ELR (cell line): ENCODE measurements at regions not wholly inside any gene's neighbourhood (a gene's known extent, or its start where the extent isn't known, plus 50 kb on each side); places are given as distances from the start of the nearest gene placed in this dataset.

ENCODE experiments used
- DNase-seq: peaks from one replicate; pipeline ENCODE4 v3.0.0-alpha.2; 2015; ENCODE audit warnings: low read depth

DNA sequence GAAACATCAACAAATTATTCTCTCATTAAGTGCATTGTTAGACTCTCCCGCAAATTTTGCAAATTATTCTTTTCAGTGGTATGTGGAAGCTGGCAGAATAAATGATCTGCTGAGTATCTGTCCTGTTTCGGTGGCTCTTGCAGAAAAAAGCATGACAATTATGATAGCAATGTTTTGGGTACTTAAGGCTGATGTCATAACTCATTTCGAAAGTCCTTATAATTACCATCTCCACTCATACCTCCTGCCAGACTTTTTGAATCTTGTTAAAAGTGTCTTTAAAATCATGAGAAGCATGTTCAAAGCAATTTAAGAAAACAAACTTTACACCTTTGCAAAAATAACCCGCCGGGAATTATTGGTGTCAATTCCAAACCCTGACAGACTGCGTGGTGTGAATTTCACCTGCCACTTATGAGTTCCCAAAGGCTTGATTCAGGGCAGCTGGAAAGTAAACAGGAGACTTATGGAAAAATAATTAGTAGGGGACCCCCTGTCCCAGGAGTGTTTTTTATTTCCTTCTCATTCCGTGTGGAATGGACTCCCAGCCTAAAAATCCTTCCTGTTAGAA lies 87.6 kb upstream of the E2F3 start:
- no peak for DNase-seq

DNA sequence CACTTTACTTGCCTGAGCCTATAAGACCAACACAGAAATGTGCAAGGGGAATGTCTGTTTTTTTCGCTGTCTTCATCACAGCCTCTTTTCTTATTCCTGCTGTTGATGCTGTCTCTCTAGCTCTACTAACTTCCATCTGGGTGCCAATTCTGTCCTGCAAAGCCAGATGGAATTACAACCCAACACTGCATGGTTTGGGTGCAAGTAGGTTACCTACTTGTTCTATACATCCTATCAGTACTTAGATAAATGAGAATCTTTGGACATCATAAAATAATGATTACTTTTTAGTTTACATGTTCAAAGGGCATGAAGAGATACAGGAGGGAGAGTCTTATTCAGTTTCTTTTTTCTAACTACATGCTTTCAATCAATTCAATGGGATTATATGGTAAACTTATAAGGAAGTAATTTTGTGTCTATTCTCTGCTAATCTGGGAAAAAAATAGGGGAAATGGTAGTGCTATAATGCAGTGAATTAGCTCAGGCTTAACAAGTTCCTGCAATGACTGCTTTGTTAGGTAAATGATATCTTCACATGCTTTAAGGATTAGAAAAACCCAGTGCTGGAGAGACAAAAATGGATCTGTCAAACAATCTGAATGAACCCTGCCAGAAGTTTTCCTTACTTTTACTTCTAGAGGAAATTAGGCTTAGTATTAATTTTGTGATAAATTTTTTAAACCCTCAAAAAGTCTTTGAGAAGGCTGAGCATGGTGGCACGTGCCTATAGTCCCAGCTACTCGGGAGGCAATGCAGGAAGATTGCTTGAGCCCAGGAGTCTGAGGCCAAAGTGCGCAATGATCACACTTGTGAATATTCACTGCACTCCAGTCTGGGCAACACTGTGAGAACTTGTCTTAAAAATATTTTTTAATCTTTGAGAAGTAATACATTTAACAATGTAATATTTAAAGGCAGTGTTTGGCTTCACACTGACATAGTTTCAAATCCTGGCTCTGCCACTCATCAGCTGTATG lies 86.5 kb upstream of the E2F3 start:
- no peak for DNase-seq

DNA sequence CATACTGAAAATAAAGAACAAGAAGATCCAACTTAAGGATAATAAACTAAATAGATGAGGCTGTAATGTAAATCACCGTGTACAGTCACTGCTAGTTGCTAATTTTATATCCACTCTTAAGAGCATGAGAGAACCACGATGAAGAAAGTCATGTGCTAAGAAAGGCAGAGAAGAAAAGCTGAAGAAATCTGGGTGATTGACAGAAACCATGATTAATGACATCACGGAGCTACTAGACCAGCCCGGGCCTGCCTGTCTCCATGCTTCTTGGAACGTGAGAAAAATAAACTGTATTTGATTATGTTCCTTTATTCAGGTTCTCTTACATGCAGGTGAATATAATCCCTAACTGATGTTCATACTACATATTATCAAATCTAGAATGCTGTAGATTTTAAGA lies 84.2 kb upstream of the E2F3 start:
- no peak for DNase-seq

GRCh38 chr6:20318851-20319387 lies 82.8 kb upstream of the E2F3 start:
- no peak for DNase-seq

DNA sequence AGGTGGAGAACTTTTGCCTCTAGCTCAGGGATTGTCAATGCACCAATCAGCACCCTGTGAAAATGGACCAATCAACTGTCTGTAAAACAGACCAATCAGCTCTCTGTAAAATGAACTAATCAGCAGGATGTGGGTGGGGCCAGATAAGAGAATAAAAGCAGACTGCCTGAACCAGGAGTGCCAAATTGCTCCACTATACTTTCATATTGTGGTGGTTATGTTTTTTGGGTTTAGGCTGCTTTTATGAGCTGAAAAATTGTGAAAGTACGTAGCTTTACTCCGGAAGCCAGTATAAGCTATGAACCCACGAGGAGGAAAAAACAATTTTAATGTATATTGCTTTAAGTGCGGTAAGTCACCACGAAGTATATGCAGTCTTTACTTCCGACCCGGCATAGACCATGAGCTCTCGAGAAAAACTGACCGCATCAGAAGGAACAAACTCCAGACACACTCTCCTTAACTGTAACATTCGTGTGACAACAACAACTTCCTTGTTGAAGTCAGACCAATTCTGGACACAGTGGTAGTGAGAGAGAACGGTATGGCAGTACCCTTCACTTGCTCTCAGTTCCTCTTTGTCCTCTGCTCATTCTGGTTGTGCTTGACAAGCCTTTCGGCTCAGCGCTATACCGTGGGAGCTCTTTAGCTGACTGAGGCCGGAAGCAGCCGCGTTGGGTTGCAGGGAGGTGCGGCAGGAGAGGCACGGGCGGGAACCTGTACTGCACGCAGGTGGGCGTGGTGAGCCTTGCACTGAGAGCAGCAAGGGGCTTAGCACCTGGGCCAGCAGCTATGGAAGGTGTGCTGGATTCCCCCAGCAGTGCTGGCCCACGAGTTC lies 81.9 kb upstream of the E2F3 start:
- no peak for DNase-seq

DNA sequence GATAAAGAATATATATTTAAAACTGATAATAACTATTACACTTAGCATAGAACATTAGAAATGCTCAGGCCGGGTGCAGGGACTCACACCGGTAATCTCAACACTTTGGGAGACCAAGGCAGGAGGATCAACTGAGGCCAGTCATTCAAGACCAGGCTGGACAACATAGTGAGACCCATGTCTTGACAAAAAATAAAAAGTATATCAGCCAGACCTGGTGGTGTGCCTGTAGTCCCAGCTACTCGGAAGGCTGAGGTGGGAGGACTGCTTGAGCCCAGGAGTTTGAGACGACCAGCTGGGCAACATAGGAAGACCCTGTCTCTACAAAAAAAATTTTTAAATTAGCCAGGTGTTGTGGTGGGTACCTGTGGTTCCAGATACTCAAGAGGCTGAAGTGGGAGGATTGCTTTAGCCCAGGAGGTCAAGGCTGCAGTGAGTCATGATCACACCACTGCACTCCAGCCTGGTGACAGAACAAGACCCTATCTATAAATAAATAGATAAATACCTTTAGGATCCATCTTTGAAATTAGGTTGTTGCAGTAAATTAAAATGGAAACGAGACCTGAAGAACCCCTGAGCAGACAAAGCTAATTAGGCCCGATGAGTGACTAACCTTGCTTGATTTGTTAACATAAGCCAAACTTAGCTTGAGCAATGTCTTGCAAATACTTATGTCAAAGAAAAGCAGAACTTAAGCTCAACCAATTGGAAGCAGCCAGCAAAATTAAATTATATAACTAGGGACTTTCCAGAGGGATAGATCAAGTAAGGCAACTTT lies 75.8 kb upstream of the E2F3 start:
- DNase-seq, result no peak

DNA sequence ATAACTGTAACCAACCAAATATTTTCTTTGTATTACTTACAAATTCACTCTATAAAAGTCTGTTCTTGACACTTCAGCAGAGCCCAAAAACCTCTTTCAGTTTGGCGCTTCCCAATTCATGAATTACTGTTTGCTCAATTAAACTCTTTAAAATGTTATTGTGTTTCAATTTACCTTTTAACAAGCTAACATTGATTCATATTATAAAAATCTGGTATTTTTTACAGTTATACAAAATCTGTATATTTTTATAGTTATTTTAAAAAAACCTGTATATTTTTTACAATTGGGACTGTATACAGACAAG lies 75.3 kb upstream of the E2F3 start:
- DNase-seq, result no peak

DNA sequence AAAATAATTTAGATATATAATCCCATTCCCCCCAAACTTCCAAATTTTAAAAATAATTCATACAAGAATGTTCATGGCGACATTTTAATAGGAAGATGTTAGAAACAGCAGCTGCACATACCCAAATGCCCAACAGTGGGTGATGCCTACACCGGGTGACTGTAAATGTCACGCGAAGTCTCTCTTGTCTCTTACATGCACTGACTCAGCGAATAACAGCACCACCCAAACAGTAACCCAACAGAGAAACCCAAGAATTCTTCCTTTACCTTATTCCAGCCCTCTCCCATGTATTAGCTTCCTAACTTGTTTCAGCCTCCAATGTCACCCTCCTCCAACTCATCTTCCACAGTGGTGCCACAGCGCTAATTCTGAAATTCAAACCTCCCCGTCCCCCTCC lies 74.5 kb upstream of the E2F3 start:
- DNase-seq, result no peak

DNA sequence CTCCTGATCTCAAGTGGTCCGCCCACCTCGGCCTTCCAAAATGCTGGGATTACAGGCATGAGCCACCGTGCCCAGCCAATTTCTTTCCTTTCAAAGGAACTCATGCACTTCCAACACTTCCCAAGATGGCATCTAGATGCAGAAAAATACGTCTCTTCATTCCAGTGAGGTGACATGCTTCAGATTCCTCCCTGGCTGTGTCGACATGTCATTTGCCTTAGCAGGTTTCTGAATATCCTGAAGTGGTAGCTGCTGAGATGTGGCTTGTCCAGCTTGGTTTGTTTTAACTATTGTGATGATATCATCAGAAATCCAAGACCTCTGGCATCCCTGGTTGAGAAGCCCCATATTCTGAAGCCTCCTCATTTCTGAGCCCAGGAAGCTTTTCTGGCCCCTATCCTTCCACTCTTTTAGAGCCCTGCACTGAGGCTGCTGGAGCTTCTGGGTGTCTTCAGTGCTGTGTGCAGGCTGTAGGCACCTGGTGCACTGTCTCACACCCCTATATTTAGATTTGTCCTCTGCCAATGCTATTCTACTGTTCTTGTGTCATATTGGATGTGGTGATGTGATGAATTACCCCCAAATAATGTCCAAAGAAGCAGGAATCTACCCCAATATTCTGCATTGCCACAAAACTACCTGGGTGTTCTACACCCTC lies 73.3 kb upstream of the E2F3 start:
- no peak for DNase-seq

DNA sequence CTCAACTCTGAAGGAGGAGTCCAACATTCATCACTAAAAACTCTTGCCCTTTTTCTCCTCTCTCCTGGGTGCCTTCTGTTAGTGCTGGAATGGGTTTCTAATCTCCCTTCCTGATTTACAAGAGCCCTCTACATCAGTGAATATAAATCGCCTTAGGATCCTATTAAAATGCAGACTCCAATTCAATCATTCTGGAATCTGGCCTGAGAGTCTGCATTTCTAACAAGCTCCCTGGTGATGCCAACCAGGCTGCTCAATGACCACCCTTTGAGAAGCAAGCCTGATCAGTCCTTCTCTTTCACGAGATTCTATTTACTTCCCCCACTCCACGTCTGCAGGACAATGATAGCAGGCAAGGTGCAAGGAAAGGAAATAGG lies 72.8 kb upstream of the E2F3 start:
- DNase-seq, result no peak

GRCh38 chr6:20331042-20331441 lies 70.6 kb upstream of the E2F3 start:
- DNase-seq, result no peak

- DNase-seq, result no peak
These were observed 70.1 kb upstream of the E2F3 start for GRCh38 chr6:20331625-20332024.

DNA sequence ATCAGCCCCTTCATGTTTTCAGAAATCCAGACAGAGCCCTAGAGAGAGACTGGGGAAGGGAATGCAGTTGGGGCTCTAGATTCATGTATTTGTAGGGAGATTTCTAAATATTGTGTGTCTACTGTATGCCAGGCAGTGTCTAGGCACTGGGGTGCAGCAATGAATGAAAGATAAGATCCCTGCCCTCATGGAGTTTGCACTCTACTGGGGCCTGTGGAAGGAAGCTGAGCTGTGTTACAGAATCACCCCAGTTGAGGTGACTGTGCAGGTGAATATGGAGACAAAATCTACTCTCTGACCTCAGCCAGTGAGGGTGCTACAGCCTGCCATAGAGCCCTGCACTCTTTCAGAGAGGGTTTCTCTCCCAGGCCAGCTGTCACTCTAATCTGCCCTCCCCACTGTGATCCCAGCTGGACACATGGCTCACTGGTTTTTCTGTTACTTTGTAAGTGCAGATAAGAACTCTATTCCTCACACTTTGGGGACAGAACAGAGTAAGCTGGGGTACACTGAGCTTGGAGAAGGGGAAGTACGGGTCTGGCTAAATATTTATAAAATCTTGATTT lies 69.2 kb upstream of the E2F3 start:
- no peak for DNase-seq

- DNase-seq, result no peak
These were observed 67.9 kb upstream of the E2F3 start for GRCh38 chr6:20333721-20334269.

DNA sequence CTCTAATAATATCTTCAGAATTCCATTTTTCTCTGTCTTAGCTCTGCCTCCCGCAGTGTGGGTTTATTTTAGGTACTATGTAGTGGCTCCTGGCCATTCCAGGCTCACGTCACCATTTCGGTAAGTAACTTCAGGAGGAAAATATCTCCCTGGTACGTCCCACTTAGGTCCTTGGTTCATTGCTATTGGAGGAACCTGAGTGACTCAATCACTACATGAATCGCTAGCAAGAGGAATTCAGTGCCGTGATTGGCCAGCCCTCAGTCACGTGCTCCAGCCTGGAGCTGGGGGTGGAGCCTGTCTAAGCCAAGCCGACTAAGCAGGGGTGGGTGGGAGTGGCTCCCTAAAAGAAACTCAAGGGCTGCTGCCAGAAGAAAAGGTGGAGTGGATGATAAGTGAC lies 67.3 kb upstream of the E2F3 start:
- DNase-seq, result no peak

DNA sequence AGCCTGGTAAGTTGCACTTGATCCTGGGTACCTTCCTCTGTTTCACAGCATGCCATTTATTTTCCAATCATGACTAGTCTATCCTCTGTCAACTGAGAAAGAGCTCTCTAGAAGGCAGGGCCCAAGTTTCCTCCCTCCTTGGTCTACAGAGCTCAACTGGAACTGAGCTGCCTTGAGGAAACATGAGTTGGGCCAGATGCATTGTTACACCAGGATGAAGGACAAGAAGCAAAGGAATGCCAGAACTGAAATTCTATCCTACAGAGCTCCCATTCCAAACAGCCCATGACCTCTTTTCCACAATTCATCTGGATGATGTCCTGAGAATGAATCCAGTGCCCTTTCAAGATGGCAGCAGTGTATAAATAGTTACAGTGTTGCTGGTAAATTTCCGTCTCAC lies 66.7 kb upstream of the E2F3 start:
- DNase-seq, result no peak

DNA sequence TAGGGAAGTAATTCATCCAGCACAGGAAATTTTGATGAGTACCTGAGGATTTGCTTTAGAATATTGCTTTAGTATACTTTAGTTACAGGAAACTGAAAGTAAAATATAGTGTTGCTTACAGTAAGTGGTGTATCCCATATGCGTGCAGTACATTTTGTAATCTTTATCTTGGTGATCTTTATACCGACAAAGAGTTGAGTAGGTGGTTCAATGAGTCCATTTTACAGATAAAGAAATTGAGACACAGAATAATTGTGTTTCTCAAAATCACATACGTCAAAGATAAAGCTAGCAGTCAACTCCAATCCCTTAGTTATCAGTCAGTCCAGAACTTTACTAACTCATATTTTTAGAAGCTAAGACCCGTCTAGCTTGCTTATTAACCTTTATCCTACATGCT lies 65.8 kb upstream of the E2F3 start:
- DNase-seq, result no peak

- DNase-seq, result peak; percentile 24
These were observed 63.5 kb upstream of the E2F3 start for GRCh38 chr6:20338156-20338555.

- DNase-seq, result no peak
These were observed 61.4 kb upstream of the E2F3 start for GRCh38 chr6:20340068-20340848.

- DNase-seq, result no peak
These were observed 60.6 kb upstream of the E2F3 start for GRCh38 chr6:20341096-20341495.
